GM12864 (cell line): ENCODE measurements at regions not wholly inside any gene's neighbourhood (a gene's known extent, or its start where the extent isn't known, plus 50 kb on each side); places are given as distances from the start of the nearest gene placed in this dataset.

Experiments
- DNase-seq: peaks from one replicate; pipeline ENCODE4 v3.0.0-alpha.2; 2011; ENCODE audit warnings: low read depth
- H3K4me3 ChIP-seq: 2 replicates; pipeline ENCODE4 v1.5.1; 2011; ENCODE audit warnings: mild to moderate bottlenecking, low read depth, low read length, control low read depth
- CTCF ChIP-seq: IDR thresholded peaks from 2 replicates; pipeline ENCODE4 v1.5.1; 2011; ENCODE audit warnings: low read depth, mild to moderate bottlenecking, moderate library complexity, low read length, control low read depth, inconsistent platforms; ENCODE audit errors: missing control alignments

DNA sequence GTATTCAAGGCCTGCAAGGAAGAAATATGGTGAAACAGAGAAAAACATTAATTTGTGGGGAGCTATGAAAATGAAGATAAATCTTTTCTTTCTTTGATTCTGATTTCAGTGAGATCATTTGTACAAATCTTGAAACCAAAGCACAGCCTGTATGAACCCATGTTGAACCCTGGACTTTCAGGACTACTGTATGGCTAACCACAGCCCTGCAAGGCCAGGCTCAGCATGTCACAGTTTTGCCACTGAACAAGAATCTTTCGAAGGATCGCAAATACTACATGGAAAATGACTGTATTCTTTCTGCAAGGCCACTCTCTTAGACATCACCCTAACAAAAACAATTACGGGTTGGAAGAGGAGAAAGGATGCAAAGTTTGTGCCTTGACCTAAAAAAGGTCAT is 161.7 kb upstream of the MAF start:
- H3K4me3 ChIP-seq, result no peak overlapping the region
- DNase-seq, result no peak
- TF ChIP-seq CTCF, result no peak

DNA sequence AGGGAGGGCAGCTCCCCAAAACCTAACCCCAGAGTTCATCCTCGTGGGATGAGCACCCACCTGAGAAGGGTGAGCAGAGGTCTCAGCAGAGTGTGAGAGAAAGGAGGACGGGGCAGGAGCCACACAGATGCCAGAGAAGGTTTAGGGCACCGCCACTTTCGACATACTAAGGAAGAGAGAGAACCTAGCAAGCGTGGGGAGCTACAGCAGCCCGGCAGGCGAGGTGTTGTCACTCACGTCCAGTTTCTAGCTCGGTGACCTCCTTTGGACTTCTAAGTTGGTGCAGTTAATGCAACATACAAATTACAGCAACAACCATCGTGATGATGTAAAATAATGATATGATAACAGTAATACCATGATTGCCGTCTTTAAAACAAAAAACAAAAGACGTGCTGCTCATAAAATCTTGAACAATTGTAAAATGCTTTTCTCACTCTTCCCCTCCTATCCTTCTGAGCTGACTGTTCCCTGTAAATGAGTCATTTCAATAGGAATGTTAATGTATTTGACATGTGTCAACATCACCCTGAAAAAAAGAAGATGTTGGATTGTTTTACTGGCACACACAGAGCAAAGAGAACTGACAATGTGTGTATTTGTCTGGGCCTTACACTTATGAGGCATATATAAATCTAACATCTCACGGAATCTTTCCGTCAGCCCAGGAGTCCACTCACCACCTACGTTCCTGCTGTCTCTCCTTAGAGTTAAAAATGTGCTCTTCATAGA is 158.2 kb upstream of the MAF start:
- no peak for TF ChIP-seq CTCF
- no peak overlapping the region for H3K4me3 ChIP-seq
- no peak for DNase-seq

DNA sequence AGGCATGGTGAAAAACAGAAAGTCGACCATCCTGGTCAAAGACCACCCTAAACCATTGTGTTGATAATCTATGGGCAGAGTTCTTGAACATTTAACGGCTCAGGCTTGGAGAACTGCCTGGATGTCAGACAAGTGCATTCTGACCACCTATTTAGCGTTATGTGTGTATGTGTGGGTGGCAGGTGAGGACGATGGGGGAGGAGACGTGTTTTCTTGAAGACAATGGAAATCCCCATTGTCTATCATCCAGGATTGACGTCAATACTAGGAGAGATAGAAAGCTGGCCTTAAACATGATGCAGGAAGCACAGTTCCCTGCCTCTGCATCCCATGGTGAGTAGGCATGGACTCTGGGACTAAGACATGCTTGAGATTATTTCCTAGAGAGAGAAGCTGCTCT is 157.4 kb upstream of the MAF start:
- H3K4me3 ChIP-seq, result no peak overlapping the region
- no peak for DNase-seq
- TF ChIP-seq CTCF, result no peak

GRCh38 chr16:79757163-79757562 is 156.6 kb upstream of the MAF start:
- DNase-seq, result no peak
- TF ChIP-seq CTCF, result no peak
- H3K4me3 ChIP-seq, result no peak overlapping the region

DNA sequence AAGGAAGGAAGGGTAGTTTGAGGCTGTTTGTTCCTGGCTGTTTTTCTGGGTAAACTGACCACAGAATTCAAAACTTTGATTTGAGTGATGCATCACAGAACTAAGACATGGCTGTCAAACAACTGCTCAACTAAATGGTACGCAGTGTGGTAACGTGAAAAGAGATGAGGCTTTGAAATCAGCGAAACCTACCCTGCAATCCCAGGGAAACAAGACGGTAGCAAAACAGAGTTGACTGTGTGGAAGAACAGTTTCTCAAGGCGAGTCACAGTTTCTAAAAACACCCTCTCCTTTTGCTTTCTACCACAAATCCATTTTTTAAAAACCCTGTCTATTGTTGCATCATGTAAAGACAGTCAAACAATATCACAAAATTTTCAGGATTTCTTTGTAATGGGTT is 156.0 kb upstream of the MAF start:
- DNase-seq, result no peak
- H3K4me3 ChIP-seq, result no peak overlapping the region
- no peak for TF ChIP-seq CTCF

GRCh38 chr16:79754501-79754900 is 154.0 kb upstream of the MAF start:
- no peak for DNase-seq
- no peak for TF ChIP-seq CTCF
- H3K4me3 ChIP-seq, result no peak overlapping the region

GRCh38 chr16:79754081-79754480 is 153.5 kb upstream of the MAF start:
- TF ChIP-seq CTCF, result no peak
- no peak for DNase-seq
- H3K4me3 ChIP-seq, result no peak overlapping the region
